ENCODE measurements at regions not wholly inside any gene's neighbourhood (a gene's known extent, or its start where the extent isn't known, plus 50 kb on each side); places are given as distances from the start of the nearest gene placed in this dataset.

DNA sequence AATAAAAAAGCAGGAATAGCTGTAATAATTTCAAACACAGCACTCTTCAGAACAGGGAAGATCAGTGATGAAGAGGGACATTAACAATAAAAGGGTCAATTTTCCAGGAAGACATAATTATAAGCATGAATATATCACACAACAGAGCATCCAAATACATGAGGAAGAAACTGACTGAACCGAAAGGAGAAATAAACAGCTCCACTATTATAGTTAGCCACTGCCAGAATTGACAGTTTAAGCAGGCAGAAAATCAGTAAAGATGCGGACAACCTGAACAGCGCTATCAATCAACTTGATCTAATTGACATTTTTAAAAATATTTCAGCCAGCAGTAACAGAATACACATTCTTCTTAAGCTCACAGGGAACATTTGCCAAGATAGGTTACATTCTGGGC is 89.1 kb downstream of the MED10 start:
- Mint-ChIP-seq H3K27me3 (ENCODE audit: low read depth) (peaks cover 30% of the 10 kb centered on the region), H3K27ac (no peak overlapping the region), H3K4me1 (no peaks in the 10 kb centered on the region), H3K36me3 (no peaks in the 10 kb centered on the region), H3K9me3 (no peaks in the 10 kb centered on the region), H3K4me3 (no peak overlapping the region)
- ATAC-seq (no peak), DNase-seq (ENCODE audit: low spot score) (no peak)
- ChIA-PET CTCF (no interaction called here), POLR2A (no interaction called here)
- TF ChIP-seq, protein P1, sequence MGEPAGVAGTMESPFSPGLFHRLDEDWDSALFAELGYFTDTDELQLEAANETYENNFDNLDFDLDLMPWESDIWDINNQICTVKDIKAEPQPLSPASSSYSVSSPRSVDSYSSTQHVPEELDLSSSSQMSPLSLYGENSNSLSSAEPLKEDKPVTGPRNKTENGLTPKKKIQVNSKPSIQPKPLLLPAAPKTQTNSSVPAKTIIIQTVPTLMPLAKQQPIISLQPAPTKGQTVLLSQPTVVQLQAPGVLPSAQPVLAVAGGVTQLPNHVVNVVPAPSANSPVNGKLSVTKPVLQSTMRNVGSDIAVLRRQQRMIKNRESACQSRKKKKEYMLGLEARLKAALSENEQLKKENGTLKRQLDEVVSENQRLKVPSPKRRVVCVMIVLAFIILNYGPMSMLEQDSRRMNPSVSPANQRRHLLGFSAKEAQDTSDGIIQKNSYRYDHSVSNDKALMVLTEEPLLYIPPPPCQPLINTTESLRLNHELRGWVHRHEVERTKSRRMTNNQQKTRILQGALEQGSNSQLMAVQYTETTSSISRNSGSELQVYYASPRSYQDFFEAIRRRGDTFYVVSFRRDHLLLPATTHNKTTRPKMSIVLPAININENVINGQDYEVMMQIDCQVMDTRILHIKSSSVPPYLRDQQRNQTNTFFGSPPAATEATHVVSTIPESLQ (CRISPR knock-in tag; IDR thresholded peaks at IDR 0.05) = no peak
- TF ChIP-seq TEAD4 (CRISPR knock-in tag; IDR thresholded peaks at IDR 0.05) (no peak), MLX (CRISPR knock-in tag; IDR thresholded peaks at IDR 0.05) (no peak), USF1 (CRISPR knock-in tag; IDR thresholded peaks at IDR 0.05) (no peak), NR2C2 (CRISPR knock-in tag; IDR thresholded peaks at IDR 0.05) (no peak), NFYB (CRISPR knock-in tag; conservative IDR thresholded peaks at IDR 0.05; ENCODE audit: low read depth) (no peak), ESRRA (CRISPR knock-in tag; IDR thresholded peaks at IDR 0.05; ENCODE audit: borderline replicate concordance) (no peak), ZNF423 (CRISPR knock-in tag; IDR thresholded peaks at IDR 0.05) (no peak), NR1H2 (CRISPR knock-in tag; IDR thresholded peaks at IDR 0.05) (no peak), GTF2I (CRISPR knock-in tag; conservative IDR thresholded peaks at IDR 0.05) (no peak), ZNF232 (CRISPR knock-in tag; IDR thresholded peaks at IDR 0.05) (no peak), ZNF281 (CRISPR knock-in tag; IDR thresholded peaks at IDR 0.05) (no peak), MAX (CRISPR knock-in tag; IDR thresholded peaks at IDR 0.05) (no peak), GRHL2 (CRISPR knock-in tag; IDR thresholded peaks at IDR 0.05; ENCODE audit: insufficient replicate concordance, severe bottlenecking) (no peak), GABPB1 (CRISPR knock-in tag; IDR thresholded peaks at IDR 0.05) (no peak), EMX1 (CRISPR knock-in tag; IDR thresholded peaks at IDR 0.05) (no peak), ATF2 (CRISPR knock-in tag; IDR thresholded peaks at IDR 0.05; ENCODE audit: borderline replicate concordance, low read depth) (no peak)
- TF ChIP-seq, protein P2, sequence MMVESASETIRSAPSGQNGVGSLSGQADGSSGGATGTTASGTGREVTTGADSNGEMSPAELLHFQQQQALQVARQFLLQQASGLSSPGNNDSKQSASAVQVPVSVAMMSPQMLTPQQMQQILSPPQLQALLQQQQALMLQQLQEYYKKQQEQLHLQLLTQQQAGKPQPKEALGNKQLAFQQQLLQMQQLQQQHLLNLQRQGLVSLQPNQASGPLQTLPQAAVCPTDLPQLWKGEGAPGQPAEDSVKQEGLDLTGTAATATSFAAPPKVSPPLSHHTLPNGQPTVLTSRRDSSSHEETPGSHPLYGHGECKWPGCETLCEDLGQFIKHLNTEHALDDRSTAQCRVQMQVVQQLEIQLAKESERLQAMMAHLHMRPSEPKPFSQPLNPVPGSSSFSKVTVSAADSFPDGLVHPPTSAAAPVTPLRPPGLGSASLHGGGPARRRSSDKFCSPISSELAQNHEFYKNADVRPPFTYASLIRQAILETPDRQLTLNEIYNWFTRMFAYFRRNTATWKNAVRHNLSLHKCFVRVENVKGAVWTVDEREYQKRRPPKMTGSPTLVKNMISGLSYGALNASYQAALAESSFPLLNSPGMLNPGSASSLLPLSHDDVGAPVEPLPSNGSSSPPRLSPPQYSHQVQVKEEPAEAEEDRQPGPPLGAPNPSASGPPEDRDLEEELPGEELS (CRISPR knock-in tag; IDR thresholded peaks at IDR 0.05) = no peak
- TF ChIP-seq, protein P3, sequence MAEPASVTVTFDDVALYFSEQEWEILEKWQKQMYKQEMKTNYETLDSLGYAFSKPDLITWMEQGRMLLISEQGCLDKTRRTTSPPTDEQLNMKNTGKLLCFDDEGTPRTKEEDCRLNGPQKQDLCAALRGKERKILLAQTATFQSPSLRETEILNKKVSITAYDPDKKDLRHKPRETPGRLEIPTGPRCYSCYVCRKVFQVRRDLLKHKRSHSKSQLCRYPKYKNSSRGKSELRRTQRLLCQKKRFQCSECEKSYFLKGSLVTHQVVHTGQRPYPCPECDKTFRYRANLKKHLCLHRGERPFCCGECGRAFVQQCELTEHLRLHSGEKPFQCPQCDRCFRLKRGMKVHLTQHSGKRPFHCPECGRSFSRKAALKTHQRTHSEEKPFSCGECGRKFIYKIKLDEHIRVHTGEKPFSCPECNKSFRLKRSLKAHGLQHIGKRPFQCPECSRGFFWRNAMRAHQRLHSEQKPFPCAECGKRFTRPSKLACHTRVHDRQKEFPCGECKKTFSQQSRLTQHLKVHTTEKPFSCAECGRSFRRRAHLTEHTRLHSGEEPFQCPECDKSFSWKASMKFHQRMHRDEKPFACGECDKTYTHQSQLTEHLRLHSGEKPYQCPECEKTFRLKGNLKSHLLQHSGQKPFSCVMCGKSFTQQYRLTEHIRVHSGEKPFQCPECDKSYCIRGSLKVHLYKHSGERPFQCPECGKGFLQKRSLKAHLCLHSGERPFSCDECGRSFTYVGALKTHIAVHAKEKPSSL (CRISPR knock-in tag; conservative IDR thresholded peaks at IDR 0.05) = no peak
